SK-N-SH (cell line): ENCODE measurements at regions not wholly inside any gene's neighbourhood (a gene's known extent, or its start where the extent isn't known, plus 50 kb on each side); places are given as distances from the start of the nearest gene placed in this dataset.

Source experiments
- CTCF ChIA-PET: fragments of 300-600, 350-600 bp; formaldehyde crosslinking; extraction: SDS; loops from one replicate; lab custom pipeline; 2021; lab: Yijun Ruan, JAX
- POLR2A ChIA-PET: fragments of 350-600 bp; sonication (Branson Sonifier 250); formaldehyde crosslinking; extraction: SDS; loops from one replicate; lab custom pipeline; 2020; ENCODE audit warnings: antibody characterized with exemption, inconsistent platforms; lab: Yijun Ruan, JAX
- DNase-seq: peaks from one replicate; pipeline ENCODE4 v3.0.0; 2012
- H2AFZ ChIP-seq: fragments of 200-600 bp; sonication (generic); 2 replicates; pipeline ENCODE4 v1.8.1; 2016; ENCODE audit warnings: antibody characterized with exemption, mild to moderate bottlenecking, low read depth
- H3F3A ChIP-seq: fragments of 200-600 bp; sonication (generic); replicated peaks from 2 replicates; pipeline ENCODE3; 2016; ENCODE audit warnings: antibody characterized with exemption, mild to moderate bottlenecking; ENCODE audit not compliant: insufficient read depth
- H3K27ac ChIP-seq, 2 experiments: fragments of 200-500 bp in 1 of 2; fragments of 200-600 bp in 1 of 2; sonication (Bioruptor generic) in 1 of 2; sonication (generic), shearing (Covaris generic) in 1 of 2; 2 replicates each; pipeline versions ENCODE4 v1.5.1 to v1.6.1; 2014 to 2016; ENCODE audit warnings: low read depth in 2 of 2, inconsistent platforms in 1 of 2, low read length in 1 of 2, mild to moderate bottlenecking in 1 of 2, mixed read lengths in 1 of 2
- H3K27me3 ChIP-seq: fragments of 200-600 bp; sonication (generic), shearing (Covaris generic); 2 replicates; pipeline ENCODE4 v1.6.1; 2016; ENCODE audit warnings: mixed run types; ENCODE audit not compliant: insufficient read depth
- H3K36me3 ChIP-seq, 2 experiments: fragments of 200-500 bp in 1 of 2; fragments of 200-600 bp in 1 of 2; sonication (Bioruptor generic) in 1 of 2; sonication (generic) in 1 of 2; replicated peaks in 1 of 2; 2 replicates each; pipeline versions ENCODE3 to v1.5.1; 2014 to 2016; ENCODE audit warnings: low read length in 1 of 2, mild to moderate bottlenecking in 1 of 2; ENCODE audit not compliant: insufficient read depth in 2 of 2, control insufficient read depth in 1 of 2
- H3K4me1 ChIP-seq, 2 experiments: fragments of 200-500 bp in 1 of 2; fragments of 200-600 bp in 1 of 2; sonication (Bioruptor generic) in 1 of 2; sonication (generic), shearing (Covaris generic) in 1 of 2; 2 replicates each; pipeline versions ENCODE4 v1.5.1 to v1.6.1; 2014 to 2016; ENCODE audit warnings: low read depth in 1 of 2, low read length in 1 of 2, mixed run types in 1 of 2; ENCODE audit not compliant: insufficient read depth in 2 of 2, control insufficient read depth in 1 of 2
- H3K4me2 ChIP-seq: fragments of 200-600 bp; sonication (generic), shearing (Covaris generic); 2 replicates; pipeline ENCODE4 v1.6.1; 2017; ENCODE audit warnings: mixed run types
- H3K4me3 ChIP-seq, 2 experiments: fragments of 200-500 bp in 1 of 2; fragments of 200-600 bp in 1 of 2; sonication (Bioruptor generic) in 1 of 2; sonication (generic), shearing (Covaris generic) in 1 of 2; 2 replicates each; pipeline versions ENCODE4 v1.5.1 to v1.8.1; 2014 to 2016; ENCODE audit warnings: low read depth in 2 of 2, inconsistent platforms in 1 of 2, low read length in 1 of 2, mild to moderate bottlenecking in 1 of 2, mixed read lengths in 1 of 2, moderate library complexity in 1 of 2
- H3K79me2 ChIP-seq: fragments of 200-600 bp; sonication (generic); 2 replicates; pipeline ENCODE4 v1.8.1; 2017; ENCODE audit warnings: mild to moderate bottlenecking; ENCODE audit not compliant: insufficient read depth
- H3K9ac ChIP-seq: fragments of 200-600 bp; sonication (generic); 2 replicates; pipeline ENCODE4 v1.6.1; 2017; ENCODE audit warnings: mixed run types
- H3K9me2 ChIP-seq: fragments of 200-600 bp; sonication (generic); 2 replicates; pipeline ENCODE4 v1.6.1; 2017; ENCODE audit warnings: mixed run types
- H3K9me3 ChIP-seq: fragments of 200-600 bp; sonication (generic); 2 replicates; pipeline ENCODE4 v1.6.1; 2017; ENCODE audit warnings: mixed run types, mild to moderate bottlenecking, moderate library complexity
- H4K20me1 ChIP-seq: fragments of 200-600 bp; sonication (generic); 2 replicates; pipeline ENCODE4 v1.6.1; 2017; ENCODE audit warnings: mild to moderate bottlenecking, mixed run types; ENCODE audit not compliant: insufficient read depth
- ELF1 ChIP-seq: IDR thresholded peaks from 2 replicates; pipeline ENCODE4 v1.4.0; 2012
- EZH2phosphoT487 ChIP-seq: fragments of 200-600 bp; sonication (generic); IDR thresholded peaks from 2 replicates; pipeline ENCODE4 v1.6.1; 2017; ENCODE audit warnings: low read depth, mixed run types, mild to moderate bottlenecking, antibody characterized with exemption, moderate library complexity, borderline replicate concordance
- FOSL2 ChIP-seq: IDR thresholded peaks from 2 replicates; pipeline ENCODE4 v1.4.0; 2012; ENCODE audit warnings: low read depth, mild to moderate bottlenecking, moderate library complexity, borderline replicate concordance
- FOXJ3 ChIP-seq: sonication (generic); formaldehyde crosslinking; IDR thresholded peaks from 2 replicates; pipeline ENCODE4 v1.5.1; 2020; ENCODE audit warnings: mild to moderate bottlenecking, missing genetic modification reagents
- FOXM1 ChIP-seq: IDR thresholded peaks from 2 replicates; pipeline ENCODE4 v1.4.0; 2012; ENCODE audit warnings: low read depth, mild to moderate bottlenecking
- GATA2 ChIP-seq: sonication (generic); formaldehyde crosslinking; IDR thresholded peaks from 2 replicates; pipeline ENCODE4 v1.5.0; 2020; ENCODE audit warnings: mild to moderate bottlenecking, missing genetic modification reagents
- JUND ChIP-seq: IDR thresholded peaks from 2 replicates; pipeline ENCODE4 v1.4.0; 2012
- MEF2A ChIP-seq: IDR thresholded peaks from 2 replicates; pipeline ENCODE4 v1.4.0; 2012; ENCODE audit warnings: low read depth, borderline replicate concordance
- MXI1 ChIP-seq: IDR thresholded peaks from 2 replicates; pipeline ENCODE4 v1.6.1; 2012; ENCODE audit warnings: mild to moderate bottlenecking, low read depth, low read length, improper control_type of control experiment
- NRF1 ChIP-seq: IDR thresholded peaks from 2 replicates; pipeline ENCODE4 v1.6.1; 2012; ENCODE audit warnings: low read depth, mild to moderate bottlenecking, low read length
- RAD21 ChIP-seq: IDR thresholded peaks from 2 replicates; pipeline ENCODE4 v1.6.1; 2012; ENCODE audit warnings: mild to moderate bottlenecking, low read length
- RCOR1 ChIP-seq: fragments of 150-350 bp; IDR thresholded peaks from 2 replicates; pipeline ENCODE4 v1.6.1; 2017; ENCODE audit warnings: antibody characterized with exemption, low read length
- RFX5 ChIP-seq: IDR thresholded peaks from 2 replicates; pipeline ENCODE4 v1.6.1; 2012; ENCODE audit warnings: mild to moderate bottlenecking, improper control_type of control experiment, low read length
- RXRA ChIP-seq: IDR thresholded peaks from 2 replicates; pipeline ENCODE4 v1.4.0; 2012; ENCODE audit warnings: low read depth, mild to moderate bottlenecking, borderline replicate concordance
- TCF12 ChIP-seq: IDR thresholded peaks from 2 replicates; pipeline ENCODE4 v1.4.0; 2012
- TEAD4 ChIP-seq: IDR thresholded peaks from 2 replicates; pipeline ENCODE4 v1.4.0; 2012; ENCODE audit warnings: mild to moderate bottlenecking, borderline replicate concordance; ENCODE audit not compliant: insufficient read depth
- YY1 ChIP-seq: IDR thresholded peaks from 2 replicates; pipeline ENCODE4 v1.4.0; 2012; ENCODE audit warnings: low read depth, mild to moderate bottlenecking
- WGBS: methylation state at CpG from one replicate; pipeline ENCODE4 v1.1.6; 2017; ENCODE audit warnings: low lambda C conversion rate; 5-methylcytosine and 5-hydroxymethylcytosine counted together
- TF ChIP-seq, protein P1 (sequence below): IDR thresholded peaks from 2 replicates; pipeline ENCODE4; 2012
- TF ChIP-seq, protein P2 (sequence below): fragments of 150-350 bp; IDR thresholded peaks from 2 replicates; pipeline ENCODE4 v1.6.1; 2016; ENCODE audit warnings: mild to moderate bottlenecking, low read depth, low read length
- TF ChIP-seq, protein P3 (sequence below): IDR thresholded peaks from 2 replicates; pipeline ENCODE4 v1.6.1; 2012; ENCODE audit warnings: mild to moderate bottlenecking, low read depth, low read length, moderate library complexity
- TF ChIP-seq, protein P4 (sequence below): fragments of 200-600 bp; sonication (generic); IDR thresholded peaks from 2 replicates; pipeline ENCODE4 v1.6.1; 2017; ENCODE audit warnings: antibody characterized with exemption, mild to moderate bottlenecking, moderate library complexity
- TF ChIP-seq, protein P5 (sequence below): IDR thresholded peaks from 2 replicates; pipeline ENCODE4 v1.4.0; 2012; ENCODE audit warnings: low read depth, borderline replicate concordance

DNA sequence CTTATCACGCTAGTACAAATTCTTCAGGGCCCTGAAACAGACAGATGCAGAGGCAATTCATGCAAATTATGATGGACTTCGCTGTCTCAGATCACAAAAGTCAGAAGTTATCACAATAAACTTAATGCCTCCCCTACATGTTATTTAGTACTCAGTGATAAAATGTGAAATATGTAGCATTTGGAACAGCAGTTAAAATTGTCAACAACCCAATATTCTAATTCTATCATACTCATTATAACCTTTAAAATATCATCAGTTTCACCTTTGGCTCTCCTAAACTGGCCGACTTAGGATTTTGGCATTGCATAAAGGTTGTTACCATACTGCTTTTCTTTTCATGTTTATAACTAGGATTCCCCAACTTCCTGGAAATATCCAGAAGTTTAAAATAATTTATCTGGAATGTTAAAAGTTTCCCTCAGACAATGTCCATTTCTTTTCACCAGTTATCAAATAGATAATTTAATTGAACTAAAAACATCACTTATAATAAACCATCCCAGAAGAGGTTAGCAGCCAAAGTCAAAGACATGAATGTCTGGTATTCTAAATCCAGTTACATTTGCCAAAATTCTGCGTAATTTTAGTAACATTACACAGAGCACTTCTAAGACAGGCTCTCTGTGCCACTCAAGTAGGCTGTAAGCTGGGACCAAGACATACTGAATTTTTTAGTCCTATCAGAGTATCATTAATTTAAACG, 239.8 kb downstream of the RBM43 start:
- POLR2A ChIA-PET: no interaction called here
- DNase-seq: no peak
- H3K9ac ChIP-seq: no peak overlapping the region

More for the DNA sequence above, 239.8 kb downstream of the RBM43 start:
- H3K79me2 ChIP-seq: no peaks in the 10 kb centered on the region
- TF ChIP-seq RFX5 (no peak), JUND (no peak), GATA2 (CRISPR knock-in tag) (no peak), FOXJ3 (CRISPR knock-in tag) (no peak), TCF12 (peak; percentile 28; the same call in 1 of the 2 replicates), TEAD4 (no peak), FOSL2 (no peak), FOXM1 (no peak), ELF1 (no peak), NRF1 (no peak), MXI1 (no peak), RXRA (no peak), MEF2A (0 out of 2 replicates have a peak, but pooled peaks have one; percentile 7), YY1 (no peak), EZH2phosphoT487 (no peak), RAD21 (no peak), RCOR1 (no peak)
- TF ChIP-seq, protein P1, sequence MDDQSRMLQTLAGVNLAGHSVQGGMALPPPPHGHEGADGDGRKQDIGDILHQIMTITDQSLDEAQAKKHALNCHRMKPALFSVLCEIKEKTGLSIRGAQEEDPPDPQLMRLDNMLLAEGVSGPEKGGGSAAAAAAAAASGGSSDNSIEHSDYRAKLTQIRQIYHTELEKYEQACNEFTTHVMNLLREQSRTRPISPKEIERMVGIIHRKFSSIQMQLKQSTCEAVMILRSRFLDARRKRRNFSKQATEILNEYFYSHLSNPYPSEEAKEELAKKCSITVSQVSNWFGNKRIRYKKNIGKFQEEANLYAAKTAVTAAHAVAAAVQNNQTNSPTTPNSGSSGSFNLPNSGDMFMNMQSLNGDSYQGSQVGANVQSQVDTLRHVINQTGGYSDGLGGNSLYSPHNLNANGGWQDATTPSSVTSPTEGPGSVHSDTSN: 0 out of 2 replicates have a peak, but pooled peaks have one; percentile 11
- TF ChIP-seq, protein P2, sequence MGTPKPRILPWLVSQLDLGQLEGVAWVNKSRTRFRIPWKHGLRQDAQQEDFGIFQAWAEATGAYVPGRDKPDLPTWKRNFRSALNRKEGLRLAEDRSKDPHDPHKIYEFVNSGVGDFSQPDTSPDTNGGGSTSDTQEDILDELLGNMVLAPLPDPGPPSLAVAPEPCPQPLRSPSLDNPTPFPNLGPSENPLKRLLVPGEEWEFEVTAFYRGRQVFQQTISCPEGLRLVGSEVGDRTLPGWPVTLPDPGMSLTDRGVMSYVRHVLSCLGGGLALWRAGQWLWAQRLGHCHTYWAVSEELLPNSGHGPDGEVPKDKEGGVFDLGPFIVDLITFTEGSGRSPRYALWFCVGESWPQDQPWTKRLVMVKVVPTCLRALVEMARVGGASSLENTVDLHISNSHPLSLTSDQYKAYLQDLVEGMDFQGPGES: no peak
- TF ChIP-seq, protein P3, sequence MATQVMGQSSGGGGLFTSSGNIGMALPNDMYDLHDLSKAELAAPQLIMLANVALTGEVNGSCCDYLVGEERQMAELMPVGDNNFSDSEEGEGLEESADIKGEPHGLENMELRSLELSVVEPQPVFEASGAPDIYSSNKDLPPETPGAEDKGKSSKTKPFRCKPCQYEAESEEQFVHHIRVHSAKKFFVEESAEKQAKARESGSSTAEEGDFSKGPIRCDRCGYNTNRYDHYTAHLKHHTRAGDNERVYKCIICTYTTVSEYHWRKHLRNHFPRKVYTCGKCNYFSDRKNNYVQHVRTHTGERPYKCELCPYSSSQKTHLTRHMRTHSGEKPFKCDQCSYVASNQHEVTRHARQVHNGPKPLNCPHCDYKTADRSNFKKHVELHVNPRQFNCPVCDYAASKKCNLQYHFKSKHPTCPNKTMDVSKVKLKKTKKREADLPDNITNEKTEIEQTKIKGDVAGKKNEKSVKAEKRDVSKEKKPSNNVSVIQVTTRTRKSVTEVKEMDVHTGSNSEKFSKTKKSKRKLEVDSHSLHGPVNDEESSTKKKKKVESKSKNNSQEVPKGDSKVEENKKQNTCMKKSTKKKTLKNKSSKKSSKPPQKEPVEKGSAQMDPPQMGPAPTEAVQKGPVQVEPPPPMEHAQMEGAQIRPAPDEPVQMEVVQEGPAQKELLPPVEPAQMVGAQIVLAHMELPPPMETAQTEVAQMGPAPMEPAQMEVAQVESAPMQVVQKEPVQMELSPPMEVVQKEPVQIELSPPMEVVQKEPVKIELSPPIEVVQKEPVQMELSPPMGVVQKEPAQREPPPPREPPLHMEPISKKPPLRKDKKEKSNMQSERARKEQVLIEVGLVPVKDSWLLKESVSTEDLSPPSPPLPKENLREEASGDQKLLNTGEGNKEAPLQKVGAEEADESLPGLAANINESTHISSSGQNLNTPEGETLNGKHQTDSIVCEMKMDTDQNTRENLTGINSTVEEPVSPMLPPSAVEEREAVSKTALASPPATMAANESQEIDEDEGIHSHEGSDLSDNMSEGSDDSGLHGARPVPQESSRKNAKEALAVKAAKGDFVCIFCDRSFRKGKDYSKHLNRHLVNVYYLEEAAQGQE: no peak
- TF ChIP-seq, protein P4, sequence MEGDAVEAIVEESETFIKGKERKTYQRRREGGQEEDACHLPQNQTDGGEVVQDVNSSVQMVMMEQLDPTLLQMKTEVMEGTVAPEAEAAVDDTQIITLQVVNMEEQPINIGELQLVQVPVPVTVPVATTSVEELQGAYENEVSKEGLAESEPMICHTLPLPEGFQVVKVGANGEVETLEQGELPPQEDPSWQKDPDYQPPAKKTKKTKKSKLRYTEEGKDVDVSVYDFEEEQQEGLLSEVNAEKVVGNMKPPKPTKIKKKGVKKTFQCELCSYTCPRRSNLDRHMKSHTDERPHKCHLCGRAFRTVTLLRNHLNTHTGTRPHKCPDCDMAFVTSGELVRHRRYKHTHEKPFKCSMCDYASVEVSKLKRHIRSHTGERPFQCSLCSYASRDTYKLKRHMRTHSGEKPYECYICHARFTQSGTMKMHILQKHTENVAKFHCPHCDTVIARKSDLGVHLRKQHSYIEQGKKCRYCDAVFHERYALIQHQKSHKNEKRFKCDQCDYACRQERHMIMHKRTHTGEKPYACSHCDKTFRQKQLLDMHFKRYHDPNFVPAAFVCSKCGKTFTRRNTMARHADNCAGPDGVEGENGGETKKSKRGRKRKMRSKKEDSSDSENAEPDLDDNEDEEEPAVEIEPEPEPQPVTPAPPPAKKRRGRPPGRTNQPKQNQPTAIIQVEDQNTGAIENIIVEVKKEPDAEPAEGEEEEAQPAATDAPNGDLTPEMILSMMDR: no peak
- TF ChIP-seq, protein P5, sequence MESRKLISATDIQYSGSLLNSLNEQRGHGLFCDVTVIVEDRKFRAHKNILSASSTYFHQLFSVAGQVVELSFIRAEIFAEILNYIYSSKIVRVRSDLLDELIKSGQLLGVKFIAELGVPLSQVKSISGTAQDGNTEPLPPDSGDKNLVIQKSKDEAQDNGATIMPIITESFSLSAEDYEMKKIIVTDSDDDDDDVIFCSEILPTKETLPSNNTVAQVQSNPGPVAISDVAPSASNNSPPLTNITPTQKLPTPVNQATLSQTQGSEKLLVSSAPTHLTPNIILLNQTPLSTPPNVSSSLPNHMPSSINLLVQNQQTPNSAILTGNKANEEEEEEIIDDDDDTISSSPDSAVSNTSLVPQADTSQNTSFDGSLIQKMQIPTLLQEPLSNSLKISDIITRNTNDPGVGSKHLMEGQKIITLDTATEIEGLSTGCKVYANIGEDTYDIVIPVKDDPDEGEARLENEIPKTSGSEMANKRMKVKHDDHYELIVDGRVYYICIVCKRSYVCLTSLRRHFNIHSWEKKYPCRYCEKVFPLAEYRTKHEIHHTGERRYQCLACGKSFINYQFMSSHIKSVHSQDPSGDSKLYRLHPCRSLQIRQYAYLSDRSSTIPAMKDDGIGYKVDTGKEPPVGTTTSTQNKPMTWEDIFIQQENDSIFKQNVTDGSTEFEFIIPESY: no peak
- 47% methylated on average over 5 of the region's 5 CpGs for WGBS
- no peak overlapping the region for H3K4me3 ChIP-seq
- H2AFZ ChIP-seq: no peak overlapping the region
- H3K9me3 ChIP-seq: no peaks in the 10 kb centered on the region
- H4K20me1 ChIP-seq: no peaks in the 10 kb centered on the region
- no peak overlapping the region for H3K4me2 ChIP-seq
- peaks cover 0 to 4% of the 10 kb centered on the region in 2 experiments; a peak in 2 of 4 replicates for H3K4me1 ChIP-seq
- no peaks in the 10 kb centered on the region for H3K27me3 ChIP-seq
- H3K9me2 ChIP-seq: no peaks in the 10 kb centered on the region
- H3F3A ChIP-seq: no peaks in the 10 kb centered on the region
- peak overlapping the region in 1 of 2 experiments; percentile 72; a peak in 2 of 4 replicates for H3K27ac ChIP-seq
- CTCF ChIA-PET: interaction anchor here (0.9 kb wide), 1 partner anchor 1424 kb away, joined by 4 read pairs; no protein-coding TSS in a partner anchor
- H3K36me3 ChIP-seq: no peaks in the 10 kb centered on the region
